ENCODE measurements at regions not wholly inside any gene's neighbourhood (a gene's known extent, or its start where the extent isn't known, plus 50 kb on each side); places are given as distances from the start of the nearest gene placed in this dataset.
"Not testable (repeated sequence)": the region's sequence is repeated elsewhere in the genome, so short reads cannot be mapped to it uniquely, and the experiment has no call there.

DNA sequence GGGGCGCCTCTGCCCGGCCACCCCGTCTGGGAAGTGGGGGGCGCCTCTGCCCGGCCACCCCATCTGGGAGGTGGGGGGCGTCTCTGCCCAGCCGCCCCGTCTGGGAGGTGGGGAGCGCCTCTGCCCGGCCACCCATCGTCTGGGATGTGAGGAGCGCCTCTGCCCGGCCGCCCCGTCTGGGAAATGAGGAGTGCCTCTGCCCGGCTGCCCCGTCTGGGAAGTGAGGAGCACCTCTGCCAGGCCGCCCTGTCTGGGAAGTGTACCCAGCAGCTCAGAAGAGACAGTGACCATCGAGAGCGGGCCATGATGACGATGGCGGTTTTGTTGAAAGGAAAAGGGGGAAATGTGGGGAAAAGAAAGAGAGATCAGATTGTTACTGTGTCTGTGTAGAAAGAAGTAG is 249.2 kb upstream of the USP15 start:
- H3K27ac ChIP-seq (ENCODE audit: low read length); H3K9me3 ChIP-seq (ENCODE audit: control insufficient read depth in 2 of 2, low read length in 2 of 2); H3K27me3 ChIP-seq (ENCODE audit: control insufficient read depth in 1 of 2, insufficient read depth in 2 of 2, low read length in 2 of 2); H3K36me3 ChIP-seq (ENCODE audit: control insufficient read depth in 2 of 2, insufficient read depth in 2 of 2, low read length in 2 of 2); H3K9ac ChIP-seq (ENCODE audit: low read length in 2 of 2); H3K4me1 ChIP-seq (ENCODE audit: control insufficient read depth, insufficient read depth, low read length); H3K4me3 ChIP-seq (ENCODE audit: low read length in 2 of 2): not testable (repeated sequence)

DNA sequence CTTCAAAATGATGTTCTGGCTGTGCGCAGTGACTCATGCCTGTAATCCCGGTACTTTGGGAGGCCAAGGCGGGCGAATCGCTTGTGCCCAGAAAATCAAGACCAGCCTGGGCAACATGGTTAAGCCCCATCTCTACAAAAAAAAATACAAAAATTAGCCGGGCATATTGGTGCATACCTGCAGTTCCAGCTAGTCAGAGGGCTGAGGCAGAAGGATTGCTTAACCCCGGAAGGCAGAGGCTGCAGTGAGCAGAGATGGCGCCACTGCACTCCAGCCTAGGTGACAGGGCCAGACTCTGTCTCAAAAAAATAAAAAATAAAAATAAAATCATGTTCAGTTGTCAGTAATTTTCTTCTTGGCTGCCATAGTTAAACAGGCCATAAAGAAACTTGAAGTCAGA is 245.9 kb upstream of the USP15 start:
- H3K9me3 ChIP-seq (ENCODE audit: control insufficient read depth in 2 of 2, low read length in 2 of 2), result no peaks in the 10 kb centered on the region
- H3K9ac ChIP-seq (ENCODE audit: low read length in 2 of 2), result no peak overlapping the region
- no peak overlapping the region for H3K27ac ChIP-seq (ENCODE audit: low read length)
- no peaks in the 10 kb centered on the region for H3K36me3 ChIP-seq (ENCODE audit: control insufficient read depth in 2 of 2, insufficient read depth in 2 of 2, low read length in 2 of 2)
- H3K4me3 ChIP-seq (ENCODE audit: low read length in 2 of 2), result no peak overlapping the region
- H3K27me3 ChIP-seq (ENCODE audit: control insufficient read depth in 1 of 2, insufficient read depth in 2 of 2, low read length in 2 of 2), result no peaks in the 10 kb centered on the region
- H3K4me1 ChIP-seq (ENCODE audit: control insufficient read depth, insufficient read depth, low read length), result no peaks in the 10 kb centered on the region

DNA sequence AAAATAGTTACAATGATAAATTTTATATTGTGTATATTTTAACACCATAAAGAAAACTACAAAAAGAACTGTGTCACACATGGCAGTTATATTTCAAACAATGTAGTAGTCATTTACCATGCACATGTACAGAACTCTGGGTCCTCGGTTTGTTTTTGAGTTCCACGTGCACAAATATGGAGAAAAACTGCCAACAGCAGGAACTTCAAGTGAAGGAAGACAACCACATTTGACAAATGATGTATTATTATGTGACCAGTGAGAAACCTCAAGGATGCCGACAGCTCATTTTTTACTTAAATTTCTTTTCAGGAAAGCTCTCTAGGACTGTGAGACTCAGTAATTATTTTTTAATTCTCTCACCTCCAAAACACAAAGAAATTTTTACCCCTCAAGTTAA is 244.2 kb upstream of the USP15 start:
- Histone ChIP-seq H3K9me3 (ENCODE audit: control insufficient read depth in 2 of 2, low read length in 2 of 2) (no peaks in the 10 kb centered on the region), H3K36me3 (ENCODE audit: control insufficient read depth in 2 of 2, insufficient read depth in 2 of 2, low read length in 2 of 2) (no peaks in the 10 kb centered on the region), H3K27ac (ENCODE audit: low read length) (no peak overlapping the region), H3K4me1 (ENCODE audit: control insufficient read depth, insufficient read depth, low read length) (no peaks in the 10 kb centered on the region), H3K27me3 (ENCODE audit: control insufficient read depth in 1 of 2, insufficient read depth in 2 of 2, low read length in 2 of 2) (no peaks in the 10 kb centered on the region), H3K9ac (ENCODE audit: low read length in 2 of 2) (no peak overlapping the region), H3K4me3 (ENCODE audit: low read length in 2 of 2) (no peak overlapping the region)

DNA sequence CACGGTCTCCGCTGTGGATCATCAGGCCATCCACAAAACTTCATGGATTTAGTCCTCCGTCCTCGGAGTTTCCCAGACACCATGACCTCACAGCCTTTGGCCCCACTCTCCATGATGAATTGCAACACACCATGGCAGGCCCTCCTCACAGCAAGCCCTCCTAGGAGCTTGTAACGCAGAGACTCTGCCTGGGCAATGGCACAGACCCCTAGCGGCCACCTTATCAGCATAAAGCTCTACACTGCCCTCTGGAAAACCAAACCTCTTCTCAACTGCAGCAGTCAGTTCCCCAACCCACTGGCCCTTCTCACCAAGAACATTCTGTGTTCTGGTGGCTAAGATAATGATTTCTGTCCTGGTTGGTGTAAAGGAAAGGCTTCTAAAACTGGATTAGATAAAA is 238.4 kb upstream of the USP15 start:
- Histone ChIP-seq H3K27me3 (ENCODE audit: control insufficient read depth in 1 of 2, insufficient read depth in 2 of 2, low read length in 2 of 2) (no peaks in the 10 kb centered on the region), H3K4me1 (ENCODE audit: control insufficient read depth, insufficient read depth, low read length) (no peaks in the 10 kb centered on the region), H3K9ac (ENCODE audit: low read length in 2 of 2) (no peak overlapping the region), H3K36me3 (ENCODE audit: control insufficient read depth in 2 of 2, insufficient read depth in 2 of 2, low read length in 2 of 2) (no peaks in the 10 kb centered on the region), H3K27ac (ENCODE audit: low read length) (no peak overlapping the region), H3K9me3 (ENCODE audit: control insufficient read depth in 2 of 2, low read length in 2 of 2) (no peaks in the 10 kb centered on the region), H3K4me3 (ENCODE audit: low read length in 2 of 2) (no peak overlapping the region)

DNA sequence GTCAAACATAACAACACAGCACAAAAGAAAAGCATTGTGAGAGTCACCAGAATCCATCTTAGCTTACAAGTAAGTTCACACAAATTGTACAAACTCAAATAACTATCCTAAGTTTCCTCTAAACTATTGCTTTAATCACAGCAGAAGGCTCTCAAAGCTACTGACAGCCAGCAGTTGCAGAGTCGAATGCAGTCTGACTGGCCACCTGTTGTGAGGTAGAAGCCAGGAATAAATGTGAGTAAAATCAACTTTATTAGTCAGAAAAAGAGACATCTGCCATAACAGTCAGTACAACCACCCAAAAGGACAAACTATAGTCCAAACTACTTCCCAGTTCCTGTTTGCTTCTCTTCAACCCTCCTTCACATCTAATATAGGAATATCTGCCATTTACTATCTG is 231.7 kb upstream of the USP15 start:
- Histone ChIP-seq H3K4me3 (ENCODE audit: low read length in 2 of 2) (no peak overlapping the region), H3K27me3 (ENCODE audit: control insufficient read depth in 1 of 2, insufficient read depth in 2 of 2, low read length in 2 of 2) (no peaks in the 10 kb centered on the region), H3K9ac (ENCODE audit: low read length in 2 of 2) (no peak overlapping the region), H3K9me3 (ENCODE audit: control insufficient read depth in 2 of 2, low read length in 2 of 2) (no peaks in the 10 kb centered on the region), H3K36me3 (ENCODE audit: control insufficient read depth in 2 of 2, insufficient read depth in 2 of 2, low read length in 2 of 2) (no peaks in the 10 kb centered on the region), H3K4me1 (ENCODE audit: control insufficient read depth, insufficient read depth, low read length) (no peaks in the 10 kb centered on the region), H3K27ac (ENCODE audit: low read length) (no peak overlapping the region)

DNA sequence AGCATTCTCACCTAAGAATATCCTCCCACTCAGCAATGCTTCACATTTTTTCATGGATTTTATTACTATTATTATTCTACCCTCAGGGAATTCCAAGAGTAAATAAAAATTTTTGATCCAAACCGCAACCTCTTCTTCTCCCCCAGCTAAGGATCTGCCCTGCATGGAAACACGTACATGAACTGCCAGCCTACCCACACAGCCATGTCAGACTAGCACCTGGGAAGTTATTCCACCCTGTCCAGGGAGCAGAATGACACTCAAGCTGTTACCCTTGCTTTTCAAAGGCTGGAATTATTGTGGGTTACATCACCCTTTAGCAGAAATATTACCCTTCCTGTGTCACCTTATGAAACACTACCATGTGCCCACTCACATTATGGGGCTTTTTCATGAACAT is 227.3 kb upstream of the USP15 start:
- Histone ChIP-seq H3K4me1 (ENCODE audit: control insufficient read depth, insufficient read depth, low read length) (no peaks in the 10 kb centered on the region), H3K4me3 (ENCODE audit: low read length in 2 of 2) (no peak overlapping the region), H3K9ac (ENCODE audit: low read length in 2 of 2) (no peak overlapping the region), H3K36me3 (ENCODE audit: control insufficient read depth in 2 of 2, insufficient read depth in 2 of 2, low read length in 2 of 2) (no peaks in the 10 kb centered on the region), H3K9me3 (ENCODE audit: control insufficient read depth in 2 of 2, low read length in 2 of 2) (no peaks in the 10 kb centered on the region), H3K27me3 (ENCODE audit: control insufficient read depth in 1 of 2, insufficient read depth in 2 of 2, low read length in 2 of 2) (no peaks in the 10 kb centered on the region), H3K27ac (ENCODE audit: low read length) (no peak overlapping the region)

DNA sequence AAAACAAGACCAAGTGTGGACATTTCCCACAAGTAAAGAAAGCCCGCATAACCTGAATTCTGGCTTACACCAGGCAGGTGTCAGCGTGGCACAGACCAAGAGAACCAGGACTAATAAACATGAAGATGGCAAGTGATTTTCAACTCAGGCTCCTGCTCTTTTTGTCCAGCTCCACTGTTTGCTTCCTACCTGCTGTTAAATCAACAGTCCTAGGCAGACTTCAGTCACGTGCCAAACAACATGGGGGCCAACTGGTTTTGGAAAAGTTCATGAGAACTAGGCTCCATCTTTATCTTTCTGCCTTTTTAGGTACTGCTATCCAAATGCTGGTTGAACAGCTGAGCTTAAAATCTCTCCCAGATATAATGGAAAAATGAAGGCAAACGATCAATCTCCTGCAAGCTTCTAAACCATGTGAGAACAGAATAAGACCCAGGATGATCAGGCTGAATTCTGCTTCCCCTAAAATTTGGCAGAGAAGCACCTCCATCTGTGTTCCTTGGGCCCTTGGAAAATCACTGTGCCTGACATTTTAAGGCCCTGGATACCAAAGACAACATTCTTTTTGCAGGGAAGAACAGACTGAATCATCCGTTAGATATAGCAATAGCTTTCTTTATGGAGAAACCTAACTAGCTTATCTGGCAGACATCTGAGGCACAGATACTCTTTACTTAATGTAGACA is 215.6 kb upstream of the USP15 start:
- no peaks in the 10 kb centered on the region for H3K36me3 ChIP-seq (ENCODE audit: control insufficient read depth in 2 of 2, insufficient read depth in 2 of 2, low read length in 2 of 2)
- no peaks in the 10 kb centered on the region for H3K4me1 ChIP-seq (ENCODE audit: control insufficient read depth, insufficient read depth, low read length)
- no peak overlapping the region for H3K9ac ChIP-seq (ENCODE audit: low read length in 2 of 2)
- H3K4me3 ChIP-seq (ENCODE audit: low read length in 2 of 2), result no peak overlapping the region
- peaks cover 0 to 4% of the 10 kb centered on the region in 2 donors for H3K9me3 ChIP-seq (ENCODE audit: control insufficient read depth in 2 of 2, low read length in 2 of 2)
- H3K27ac ChIP-seq (ENCODE audit: low read length), result no peak overlapping the region
- H3K27me3 ChIP-seq (ENCODE audit: control insufficient read depth in 1 of 2, insufficient read depth in 2 of 2, low read length in 2 of 2), result no peaks in the 10 kb centered on the region

DNA sequence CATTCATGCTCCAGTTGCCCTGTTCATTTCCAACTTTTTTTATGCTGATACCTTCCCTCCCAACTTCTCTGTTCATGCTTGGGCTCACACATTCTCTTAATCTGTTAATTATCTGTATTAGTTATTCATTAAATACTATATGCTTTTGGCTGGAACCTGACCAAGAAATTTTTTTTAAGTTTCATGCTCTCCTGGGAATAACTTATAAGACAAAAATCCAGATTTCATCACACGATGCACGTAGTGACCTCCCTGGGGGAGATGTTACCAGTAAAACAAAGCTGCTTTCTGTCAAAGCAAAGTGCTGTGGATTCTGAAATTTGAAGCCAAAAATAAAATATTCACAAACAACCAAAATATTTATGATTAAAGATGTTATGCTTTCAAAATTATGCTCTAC is 215.0 kb upstream of the USP15 start:
- Histone ChIP-seq H3K4me3 (ENCODE audit: low read length in 2 of 2) (no peak overlapping the region), H3K27me3 (ENCODE audit: control insufficient read depth in 1 of 2, insufficient read depth in 2 of 2, low read length in 2 of 2) (no peaks in the 10 kb centered on the region), H3K9ac (ENCODE audit: low read length in 2 of 2) (no peak overlapping the region), H3K9me3 (ENCODE audit: control insufficient read depth in 2 of 2, low read length in 2 of 2) (peaks cover 0 to 4% of the 10 kb centered on the region in 2 donors), H3K4me1 (ENCODE audit: control insufficient read depth, insufficient read depth, low read length) (no peaks in the 10 kb centered on the region), H3K27ac (ENCODE audit: low read length) (no peak overlapping the region), H3K36me3 (ENCODE audit: control insufficient read depth in 2 of 2, insufficient read depth in 2 of 2, low read length in 2 of 2) (no peaks in the 10 kb centered on the region)

DNA sequence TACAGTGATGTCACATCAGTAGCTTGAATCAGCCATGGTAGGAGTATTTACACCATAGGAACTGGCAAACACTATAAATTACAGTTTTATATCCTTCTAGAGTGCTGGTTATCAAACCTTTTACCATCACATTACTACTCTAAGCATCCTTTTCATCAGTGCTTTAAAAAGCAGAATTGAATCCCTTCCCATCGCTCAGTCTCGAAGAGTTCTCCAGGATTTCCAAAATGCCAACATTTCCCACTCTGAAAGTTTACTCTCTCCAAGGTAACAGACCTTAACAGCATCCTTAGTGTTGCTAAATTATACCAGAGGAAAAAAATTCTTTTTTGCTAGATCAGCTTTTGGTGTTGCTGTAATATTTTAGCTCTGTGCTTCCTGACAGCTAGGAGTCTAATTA is 209.4 kb upstream of the USP15 start:
- Histone ChIP-seq H3K9me3 (ENCODE audit: control insufficient read depth in 2 of 2, low read length in 2 of 2) (no peaks in the 10 kb centered on the region), H3K9ac (ENCODE audit: low read length in 2 of 2) (no peak overlapping the region), H3K27ac (ENCODE audit: low read length) (no peak overlapping the region), H3K36me3 (ENCODE audit: control insufficient read depth in 2 of 2, insufficient read depth in 2 of 2, low read length in 2 of 2) (no peaks in the 10 kb centered on the region), H3K4me1 (ENCODE audit: control insufficient read depth, insufficient read depth, low read length) (no peaks in the 10 kb centered on the region), H3K4me3 (ENCODE audit: low read length in 2 of 2) (no peak overlapping the region), H3K27me3 (ENCODE audit: control insufficient read depth in 1 of 2, insufficient read depth in 2 of 2, low read length in 2 of 2) (no peaks in the 10 kb centered on the region)

DNA sequence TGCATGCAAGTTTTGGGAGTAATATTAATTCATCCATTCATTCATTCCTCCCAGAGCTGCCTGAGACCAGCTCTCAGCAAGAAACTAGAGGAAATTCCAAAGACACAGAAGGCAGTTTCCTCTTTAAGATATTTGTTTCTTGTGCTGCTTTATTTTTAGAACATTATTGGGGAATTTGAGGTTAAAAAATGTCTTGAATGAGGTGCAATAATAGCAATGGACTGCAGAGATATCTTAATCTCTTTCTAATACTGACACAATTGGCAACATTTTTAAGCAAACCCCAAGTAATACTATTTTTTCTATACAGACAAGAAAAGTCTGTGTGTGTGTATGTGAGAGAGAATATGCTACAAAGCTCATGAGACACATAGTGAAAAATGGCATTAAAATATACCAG is 190.2 kb upstream of the USP15 start:
- Histone ChIP-seq H3K27me3 (ENCODE audit: control insufficient read depth in 1 of 2, insufficient read depth in 2 of 2, low read length in 2 of 2) (no peaks in the 10 kb centered on the region), H3K9ac (ENCODE audit: low read length in 2 of 2) (no peak overlapping the region), H3K4me1 (ENCODE audit: control insufficient read depth, insufficient read depth, low read length) (no peaks in the 10 kb centered on the region), H3K27ac (ENCODE audit: low read length) (no peak overlapping the region), H3K9me3 (ENCODE audit: control insufficient read depth in 2 of 2, low read length in 2 of 2) (no peaks in the 10 kb centered on the region), H3K4me3 (ENCODE audit: low read length in 2 of 2) (no peak overlapping the region), H3K36me3 (ENCODE audit: control insufficient read depth in 2 of 2, insufficient read depth in 2 of 2, low read length in 2 of 2) (no peaks in the 10 kb centered on the region)

DNA sequence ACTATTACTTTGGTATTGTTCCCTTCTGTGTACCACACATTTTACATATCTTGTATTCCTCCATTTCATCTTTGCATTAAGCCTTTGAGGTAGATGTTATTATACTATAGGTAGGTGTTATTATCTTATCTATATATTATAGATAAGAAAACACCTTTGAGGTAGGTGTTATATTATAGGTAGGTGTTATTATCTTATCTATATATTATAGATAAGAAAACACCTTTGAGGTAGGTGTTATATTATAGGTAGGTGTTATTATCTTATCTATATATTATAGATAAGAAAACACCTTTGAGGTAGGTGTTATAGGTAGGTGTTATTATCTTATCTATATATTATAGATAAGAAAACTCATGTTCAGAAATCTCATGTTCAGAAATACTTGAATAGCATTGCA is 187.0 kb upstream of the USP15 start:
- H3K4me3 ChIP-seq (ENCODE audit: low read length in 2 of 2); H3K36me3 ChIP-seq (ENCODE audit: control insufficient read depth in 2 of 2, insufficient read depth in 2 of 2, low read length in 2 of 2); H3K4me1 ChIP-seq (ENCODE audit: control insufficient read depth, insufficient read depth, low read length); H3K9me3 ChIP-seq (ENCODE audit: control insufficient read depth in 2 of 2, low read length in 2 of 2); H3K27ac ChIP-seq (ENCODE audit: low read length); H3K27me3 ChIP-seq (ENCODE audit: control insufficient read depth in 1 of 2, insufficient read depth in 2 of 2, low read length in 2 of 2); H3K9ac ChIP-seq (ENCODE audit: low read length in 2 of 2): not testable (repeated sequence)

All from stomach smooth muscle (tissue), 2 donors.